GM21526 (cell line): ENCODE measurements at regions not wholly inside any gene's neighbourhood (a gene's known extent, or its start where the extent isn't known, plus 50 kb on each side); places are given as distances from the start of the nearest gene placed in this dataset.

Experiments used
- ATAC-seq: cut with Tn5 transposase; IDR thresholded peaks from one replicate; pipeline ENCODE4 v1.9.1; 2021; ENCODE audit warnings: moderate library complexity; ENCODE audit not compliant: unreplicated experiment, low FRiP score

GRCh38 chr5:73295921-73296320, 122.9 kb downstream of the TMEM174 start:
- no peak for ATAC-seq

GRCh38 chr5:73295447-73295846, 122.5 kb downstream of the TMEM174 start:
- ATAC-seq = no peak

GRCh38 chr5:73292816-73293459, 119.9 kb downstream of the TMEM174 start:
- ATAC-seq = no peak

- ATAC-seq = no peak
Observed at GRCh38 chr5:73291873-73292272, 118.9 kb downstream of the TMEM174 start.

GRCh38 chr5:73290242-73290641, 117.2 kb downstream of the TMEM174 start:
- ATAC-seq = no peak

GRCh38 chr5:73288803-73289720, 116.1 kb downstream of the TMEM174 start:
- no peak for ATAC-seq

GRCh38 chr5:73286896-73287295, 113.9 kb downstream of the TMEM174 start:
- ATAC-seq = no peak

GRCh38 chr5:73284985-73285384, 112.0 kb downstream of the TMEM174 start:
- ATAC-seq = no peak

GRCh38 chr5:73284220-73284795, 111.3 kb downstream of the TMEM174 start:
- no peak for ATAC-seq

GRCh38 chr5:73282923-73283322, 109.9 kb downstream of the TMEM174 start:
- no peak for ATAC-seq

- ATAC-seq = no peak
Observed at GRCh38 chr5:73282383-73282782, 109.4 kb downstream of the TMEM174 start.

GRCh38 chr5:73280821-73281746, 108.1 kb downstream of the TMEM174 start:
- no peak for ATAC-seq

GRCh38 chr5:73280386-73280785, 107.4 kb downstream of the TMEM174 start:
- no peak for ATAC-seq

GRCh38 chr5:73279805-73280204, 106.8 kb downstream of the TMEM174 start:
- no peak for ATAC-seq

- no peak for ATAC-seq
Observed at GRCh38 chr5:73278693-73279092, 105.7 kb downstream of the TMEM174 start.

- no peak for ATAC-seq
Observed at GRCh38 chr5:73274881-73275663, 102.1 kb downstream of the TMEM174 start.

- ATAC-seq = no peak
Observed at GRCh38 chr5:73274121-73274520, 101.1 kb downstream of the TMEM174 start.

GRCh38 chr5:73273379-73274050, 100.5 kb downstream of the TMEM174 start:
- no peak for ATAC-seq

GRCh38 chr5:73272351-73272750, 99.4 kb downstream of the TMEM174 start:
- no peak for ATAC-seq
